Panc1 (cell line): ENCODE measurements at regions not wholly inside any gene's neighbourhood (a gene's known extent, or its start where the extent isn't known, plus 50 kb on each side); places are given as distances from the start of the nearest gene placed in this dataset.
"Not testable (repeated sequence)": the region's sequence is repeated elsewhere in the genome, so short reads cannot be mapped to it uniquely, and the experiment has no call there.

Source experiments
- ATAC-seq: fragments of 200-7000 bp; cut with Tn5 transposase; 2 replicates; pipeline ENCODE4 v1.9.1; 2020; ENCODE audit warnings: mild to moderate bottlenecking, moderate library complexity
- BruUV-seq: library from RNA; stranded (reverse); fragments of 400-500 nt; replicated peaks from 2 replicates; lab custom pipeline; 2021; lab: Mats Ljungman, UMichigan
- CTCF ChIA-PET: fragments of 300-600 bp; sonication (Branson Sonifier 250); formaldehyde crosslinking; loops from one replicate; lab custom pipeline; 2022; ENCODE audit warnings: antibody characterized with exemption; lab: Charles Lee
- POLR2A ChIA-PET: fragments of 300-600 bp; sonication (Branson Sonifier 250); formaldehyde crosslinking; loops from one replicate; lab custom pipeline; 2022; ENCODE audit warnings: antibody characterized with exemption; lab: Charles Lee
- DNase-seq: peaks from one replicate; pipeline ENCODE4 v3.0.0-alpha.2; 2010; ENCODE audit warnings: low read depth, low spot score
- H3K27ac ChIP-seq: 2 replicates; pipeline ENCODE4 v1.5.1; 2011; ENCODE audit warnings: mild to moderate bottlenecking, low read length, inconsistent platforms
- H3K27me3 ChIP-seq: fragments of 200-500 bp; sonication (Bioruptor generic); 2 replicates; pipeline ENCODE4 v1.6.0; 2014; ENCODE audit warnings: low read length, inconsistent platforms; ENCODE audit not compliant: control insufficient read depth, insufficient read depth
- H3K36me3 ChIP-seq: fragments of 200-500 bp; sonication (Bioruptor generic); 2 replicates; pipeline ENCODE4 v1.5.1; 2014; ENCODE audit warnings: inconsistent platforms, mild to moderate bottlenecking, low read length, moderate library complexity; ENCODE audit not compliant: control insufficient read depth, insufficient read depth
- H3K4me1 ChIP-seq: 2 replicates; pipeline ENCODE4 v1.5.1; 2011; ENCODE audit warnings: inconsistent platforms, mild to moderate bottlenecking, low read length, moderate library complexity; ENCODE audit not compliant: control insufficient read depth, insufficient read depth
- H3K4me3 ChIP-seq, 2 experiments: 2 replicates each; pipeline ENCODE4 v1.5.1; 2011 to 2012; ENCODE audit warnings: low read depth in 2 of 2, low read length in 2 of 2, mild to moderate bottlenecking in 2 of 2, inconsistent platforms in 1 of 2, moderate library complexity in 1 of 2
- H3K9me3 ChIP-seq: fragments of 200-500 bp; sonication (Bioruptor generic); 2 replicates; pipeline ENCODE4 v1.5.1; 2014; ENCODE audit warnings: low read depth, mild to moderate bottlenecking, inconsistent platforms, low read length, moderate library complexity; ENCODE audit not compliant: control insufficient read depth, insufficient read depth
- POLR2AphosphoS5 ChIP-seq: IDR thresholded peaks from 2 replicates; pipeline ENCODE4 v1.6.1; 2012; ENCODE audit warnings: mild to moderate bottlenecking, low read depth, low read length, moderate library complexity
- SIN3A ChIP-seq: IDR thresholded peaks from 2 replicates; pipeline ENCODE4 v1.6.1; 2012; ENCODE audit warnings: low read depth, mild to moderate bottlenecking, low read length, moderate library complexity, borderline replicate concordance; ENCODE audit not compliant: insufficient read depth
- TCF7L2 ChIP-seq: IDR thresholded peaks from 2 replicates; pipeline ENCODE4 v1.6.1; 2011; ENCODE audit warnings: mild to moderate bottlenecking, low read depth, low read length, inconsistent platforms
- in situ Hi-C: cut with HindIII; loops from 2 replicates; pipeline ENCODE4 v1.10.0; 2016; ENCODE audit warnings: low sequenced_read_pairs, low pct_unique_long_range_greater_than_20kb
- intact Hi-C: fragments of 100-400 bp; cut with micrococcal nuclease; formaldehyde crosslinking; loops from one replicate; pipeline ENCODE4 v1.10.0; 2022; ENCODE audit not compliant: unreplicated experiment
- TF ChIP-seq, protein P1 (sequence below), 2 experiments: IDR thresholded peaks; 2 replicates each; pipeline ENCODE4 v1.6.1; 2011 to 2012; ENCODE audit warnings: low read depth in 2 of 2, control low read depth in 1 of 2, low read length in 1 of 2, mild to moderate bottlenecking in 1 of 2, moderate library complexity in 1 of 2; ENCODE audit not compliant: insufficient read depth in 1 of 2
- TF ChIP-seq, protein P2 (sequence below): fragments of 450-650 bp; IDR thresholded peaks from 2 replicates; pipeline ENCODE4 v1.5.1; 2017; ENCODE audit warnings: mild to moderate bottlenecking

- CTCF ChIA-PET, result no interaction called here
- POLR2A ChIA-PET, result no interaction called here
- BruUV-seq, result no TSS peak
- H3K4me1 ChIP-seq, result no peaks in the 10 kb centered on the region
- no peaks in the 10 kb centered on the region for H3K9me3 ChIP-seq
- DNase-seq, result no peak
- H3K27me3 ChIP-seq, result no peaks in the 10 kb centered on the region
- in situ Hi-C loops, result no loop called here
- no peak overlapping the region for H3K27ac ChIP-seq
- no peak for TF ChIP-seq POLR2AphosphoS5
- TF ChIP-seq SIN3A, result no peak
- TF ChIP-seq, protein P1, sequence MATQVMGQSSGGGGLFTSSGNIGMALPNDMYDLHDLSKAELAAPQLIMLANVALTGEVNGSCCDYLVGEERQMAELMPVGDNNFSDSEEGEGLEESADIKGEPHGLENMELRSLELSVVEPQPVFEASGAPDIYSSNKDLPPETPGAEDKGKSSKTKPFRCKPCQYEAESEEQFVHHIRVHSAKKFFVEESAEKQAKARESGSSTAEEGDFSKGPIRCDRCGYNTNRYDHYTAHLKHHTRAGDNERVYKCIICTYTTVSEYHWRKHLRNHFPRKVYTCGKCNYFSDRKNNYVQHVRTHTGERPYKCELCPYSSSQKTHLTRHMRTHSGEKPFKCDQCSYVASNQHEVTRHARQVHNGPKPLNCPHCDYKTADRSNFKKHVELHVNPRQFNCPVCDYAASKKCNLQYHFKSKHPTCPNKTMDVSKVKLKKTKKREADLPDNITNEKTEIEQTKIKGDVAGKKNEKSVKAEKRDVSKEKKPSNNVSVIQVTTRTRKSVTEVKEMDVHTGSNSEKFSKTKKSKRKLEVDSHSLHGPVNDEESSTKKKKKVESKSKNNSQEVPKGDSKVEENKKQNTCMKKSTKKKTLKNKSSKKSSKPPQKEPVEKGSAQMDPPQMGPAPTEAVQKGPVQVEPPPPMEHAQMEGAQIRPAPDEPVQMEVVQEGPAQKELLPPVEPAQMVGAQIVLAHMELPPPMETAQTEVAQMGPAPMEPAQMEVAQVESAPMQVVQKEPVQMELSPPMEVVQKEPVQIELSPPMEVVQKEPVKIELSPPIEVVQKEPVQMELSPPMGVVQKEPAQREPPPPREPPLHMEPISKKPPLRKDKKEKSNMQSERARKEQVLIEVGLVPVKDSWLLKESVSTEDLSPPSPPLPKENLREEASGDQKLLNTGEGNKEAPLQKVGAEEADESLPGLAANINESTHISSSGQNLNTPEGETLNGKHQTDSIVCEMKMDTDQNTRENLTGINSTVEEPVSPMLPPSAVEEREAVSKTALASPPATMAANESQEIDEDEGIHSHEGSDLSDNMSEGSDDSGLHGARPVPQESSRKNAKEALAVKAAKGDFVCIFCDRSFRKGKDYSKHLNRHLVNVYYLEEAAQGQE (IDR thresholded peaks at IDR 0.05; ENCODE audit: insufficient read depth in 1 of 2, low read depth in 2 of 2, low read length in 1 of 2), result no peak
- TF ChIP-seq, protein P2, sequence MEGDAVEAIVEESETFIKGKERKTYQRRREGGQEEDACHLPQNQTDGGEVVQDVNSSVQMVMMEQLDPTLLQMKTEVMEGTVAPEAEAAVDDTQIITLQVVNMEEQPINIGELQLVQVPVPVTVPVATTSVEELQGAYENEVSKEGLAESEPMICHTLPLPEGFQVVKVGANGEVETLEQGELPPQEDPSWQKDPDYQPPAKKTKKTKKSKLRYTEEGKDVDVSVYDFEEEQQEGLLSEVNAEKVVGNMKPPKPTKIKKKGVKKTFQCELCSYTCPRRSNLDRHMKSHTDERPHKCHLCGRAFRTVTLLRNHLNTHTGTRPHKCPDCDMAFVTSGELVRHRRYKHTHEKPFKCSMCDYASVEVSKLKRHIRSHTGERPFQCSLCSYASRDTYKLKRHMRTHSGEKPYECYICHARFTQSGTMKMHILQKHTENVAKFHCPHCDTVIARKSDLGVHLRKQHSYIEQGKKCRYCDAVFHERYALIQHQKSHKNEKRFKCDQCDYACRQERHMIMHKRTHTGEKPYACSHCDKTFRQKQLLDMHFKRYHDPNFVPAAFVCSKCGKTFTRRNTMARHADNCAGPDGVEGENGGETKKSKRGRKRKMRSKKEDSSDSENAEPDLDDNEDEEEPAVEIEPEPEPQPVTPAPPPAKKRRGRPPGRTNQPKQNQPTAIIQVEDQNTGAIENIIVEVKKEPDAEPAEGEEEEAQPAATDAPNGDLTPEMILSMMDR, result no peak
- no peak for TF ChIP-seq TCF7L2
- ATAC-seq, result no peak
- no peak overlapping the region for H3K4me3 ChIP-seq
- H3K36me3 ChIP-seq, result no peaks in the 10 kb centered on the region; the same call in 1 of the 2 replicates
- intact Hi-C loops, result no loop called here
These were observed 128.7 kb upstream of the SLC35G4 start for GRCh38 chr18:11480692-11481091.

DNA sequence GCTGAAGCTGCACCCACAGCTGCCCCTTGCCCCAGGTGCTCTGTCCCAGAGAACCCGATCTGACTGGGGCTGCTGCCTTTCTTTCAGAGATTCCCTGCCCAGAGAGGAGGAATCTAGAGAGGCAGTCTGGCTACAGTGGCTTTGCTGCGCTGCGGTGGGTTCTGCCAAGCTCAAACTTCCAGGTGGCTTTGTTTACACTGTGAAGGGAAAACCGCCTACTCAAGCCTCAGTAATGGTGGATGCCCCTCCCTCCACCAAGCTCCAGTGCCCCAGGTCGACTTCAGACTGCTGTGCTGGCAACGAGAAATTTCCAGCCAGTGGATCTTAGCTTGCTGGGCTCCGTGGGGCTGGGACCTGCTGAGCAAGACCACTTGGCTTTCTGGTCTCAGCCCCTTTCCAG is 130.4 kb upstream of the SLC35G4 start:
- POLR2A ChIA-PET, H3K27ac ChIP-seq, H3K4me1 ChIP-seq, H3K9me3 ChIP-seq, DNase-seq, H3K36me3 ChIP-seq, H3K4me3 ChIP-seq, CTCF ChIA-PET, ATAC-seq, in situ Hi-C loops, BruUV-seq, H3K27me3 ChIP-seq: not testable (repeated sequence)
- intact Hi-C loops, result loop anchor here (10.0 kb wide), 1 partner anchor 704 kb away; no protein-coding TSS in a partner anchor

DNA sequence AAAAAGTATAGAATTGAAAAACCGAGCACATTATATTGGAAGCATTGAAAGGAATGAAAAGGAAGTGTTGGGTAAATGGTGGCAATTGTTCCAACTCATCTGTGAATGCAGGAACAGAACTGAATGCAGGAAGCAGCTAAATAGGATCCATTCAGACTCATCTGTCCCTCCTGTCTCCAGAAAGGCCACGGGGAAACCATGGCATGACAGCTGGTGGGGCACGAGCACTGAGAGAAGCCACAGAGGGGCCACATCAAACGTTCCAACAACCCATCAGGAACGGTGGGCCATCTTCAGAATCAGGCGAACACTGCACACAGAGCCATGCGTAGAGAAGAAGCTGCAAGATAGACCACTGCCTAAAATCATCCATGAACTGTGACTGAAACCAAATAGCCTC is 138.5 kb upstream of the SLC35G4 start:
- H3K27ac ChIP-seq, result no peak overlapping the region
- H3K4me3 ChIP-seq, result no peak overlapping the region
- no peak for DNase-seq
- TF ChIP-seq SIN3A, result no peak
- TF ChIP-seq, protein P1 (IDR thresholded peaks at IDR 0.05; ENCODE audit: insufficient read depth in 1 of 2, low read depth in 2 of 2, low read length in 1 of 2), result no peak
- no peak for TF ChIP-seq TCF7L2
- TF ChIP-seq POLR2AphosphoS5, result no peak
- TF ChIP-seq, protein P2, result no peak
- H3K36me3 ChIP-seq, result no peaks in the 10 kb centered on the region
- ATAC-seq, result no peak
- intact Hi-C loops (loop anchor here (10.0 kb wide), 1 partner anchor 696 kb away; no protein-coding TSS in a partner anchor), in situ Hi-C loops (no loop called here)
- no peaks in the 10 kb centered on the region for H3K27me3 ChIP-seq
- no peaks in the 10 kb centered on the region for H3K4me1 ChIP-seq
- no peaks in the 10 kb centered on the region for H3K9me3 ChIP-seq
- BruUV-seq, result no TSS peak
- ChIA-PET POLR2A (no interaction called here), CTCF (no interaction called here)
